Breast epithelium (tissue), 4 donors: ENCODE measurements at regions not wholly inside any gene's neighbourhood (a gene's known extent, or its start where the extent isn't known, plus 50 kb on each side); places are given as distances from the start of the nearest gene placed in this dataset.
"Not testable (repeated sequence)": the region's sequence is repeated elsewhere in the genome, so short reads cannot be mapped to it uniquely, and the experiment has no call there.

ENCODE experiments used
- DNase-seq, 2 donors: peaks; one replicate each; pipeline ENCODE4 v3.0.0-alpha.2; 2019; ENCODE audit warnings: low spot score in 2 of 2
- H3K27ac ChIP-seq, 2 donors: fragments of 200-600 bp; sonication (generic) in 1 of 2; one replicate each; pipeline ENCODE4 v1.5.1; 2016 to 2019; ENCODE audit warnings: mild to moderate bottlenecking in 1 of 2
- H3K27me3 ChIP-seq, 2 donors: fragments of 200-600 bp; sonication (generic) in 1 of 2; one replicate each; pipeline versions ENCODE4 v1.5.1 to v1.6.0; 2017 to 2019; ENCODE audit warnings: control low read depth in 1 of 2, mild to moderate bottlenecking in 1 of 2
- H3K36me3 ChIP-seq: fragments of 200-600 bp; one replicate; pipeline ENCODE4 v1.5.1; 2019
- H3K4me1 ChIP-seq, 2 donors: fragments of 200-600 bp; sonication (generic); one replicate each; pipeline ENCODE4 v1.5.1; 2016 to 2019; ENCODE audit warnings: control low read depth in 1 of 2
- H3K4me3 ChIP-seq, 3 donors: fragments of 200-600 bp; sonication (generic); 1 replicate in 2 of 3; 2 replicates in 1 of 3; pipeline ENCODE4 v1.5.1; 2016 to 2019; ENCODE audit warnings: mild to moderate bottlenecking in 3 of 3, moderate library complexity in 2 of 3
- H3K9me3 ChIP-seq, 2 donors: fragments of 200-600 bp; sonication (generic) in 1 of 2; one replicate each; pipeline ENCODE4 v1.5.1; 2016 to 2019; ENCODE audit warnings: control low read depth in 1 of 2
- CTCF ChIP-seq, 3 donors: fragments of 450-650 bp; IDR thresholded peaks; one replicate each; pipeline ENCODE4 v1.5.1; 2016 to 2017; ENCODE audit warnings: antibody characterized with exemption in 3 of 3, mild to moderate bottlenecking in 3 of 3, moderate library complexity in 3 of 3
- POLR2A ChIP-seq: fragments of 450-650 bp; IDR thresholded peaks from one replicate; pipeline ENCODE4 v1.6.1; 2016; ENCODE audit warnings: antibody characterized with exemption, mild to moderate bottlenecking, moderate library complexity
- POLR2AphosphoS5 ChIP-seq, 3 donors: sonication (generic); formaldehyde crosslinking; IDR thresholded peaks; one replicate each; pipeline ENCODE4 v1.6.1; 2017; ENCODE audit warnings: antibody characterized with exemption in 3 of 3
- intact Hi-C: fragments of 100-400 bp; cut with DNase I; formaldehyde crosslinking; loops from one replicate; pipeline ENCODE4 v1.15.1; 2023; ENCODE audit warnings: low total_unique reads

GRCh38 chr2:132220589-132220988 lies 58.8 kb upstream of the ANKRD30BL start:
- H3K4me1 ChIP-seq, H3K9me3 ChIP-seq, DNase-seq, H3K36me3 ChIP-seq, H3K27ac ChIP-seq, intact Hi-C loops, H3K4me3 ChIP-seq, H3K27me3 ChIP-seq: not testable (repeated sequence)

- H3K27me3 ChIP-seq, H3K4me1 ChIP-seq, H3K36me3 ChIP-seq, H3K4me3 ChIP-seq, H3K9me3 ChIP-seq, DNase-seq, intact Hi-C loops, H3K27ac ChIP-seq: not testable (repeated sequence)
These were observed 60.1 kb upstream of the ANKRD30BL start for GRCh38 chr2:132221886-132222285.

- no peak overlapping the region for H3K4me3 ChIP-seq
- DNase-seq = no peak
- no peak overlapping the region for H3K27ac ChIP-seq
- peaks cover 0 to 4% of the 10 kb centered on the region in 2 donors for H3K9me3 ChIP-seq
- H3K4me1 ChIP-seq = no peaks in the 10 kb centered on the region
- no peaks in the 10 kb centered on the region for H3K36me3 ChIP-seq
- intact Hi-C loops = no loop called here
- TF ChIP-seq POLR2A = no peak
- TF ChIP-seq POLR2AphosphoS5 (IDR thresholded peaks at IDR 0.05) = no peak
- TF ChIP-seq CTCF (IDR thresholded peaks at IDR 0.05) = no peak
- peaks cover 0 to 13% of the 10 kb centered on the region in 2 donors for H3K27me3 ChIP-seq
These were observed 90.6 kb upstream of the ANKRD30BL start for GRCh38 chr2:132252191-132252893.

GRCh38 chr2:132252894-132253264 lies 91.1 kb upstream of the ANKRD30BL start:
- TF ChIP-seq POLR2AphosphoS5 (IDR thresholded peaks at IDR 0.05) (no peak), CTCF (IDR thresholded peaks at IDR 0.05) (no peak), POLR2A (no peak)
- Histone ChIP-seq H3K36me3 (no peaks in the 10 kb centered on the region), H3K4me3 (no peak overlapping the region), H3K4me1 (no peaks in the 10 kb centered on the region), H3K27me3 (peaks cover 0 to 14% of the 10 kb centered on the region in 2 donors), H3K9me3 (peaks cover 0 to 4% of the 10 kb centered on the region in 2 donors), H3K27ac (no peak overlapping the region)
- intact Hi-C loops = no loop called here
- no peak for DNase-seq

- TF ChIP-seq POLR2AphosphoS5 (IDR thresholded peaks at IDR 0.05) (no peak), POLR2A (no peak), CTCF (IDR thresholded peaks at IDR 0.05) (no peak)
- intact Hi-C loops = no loop called here
- H3K36me3 ChIP-seq = no peaks in the 10 kb centered on the region
- no peak for DNase-seq
- no peak overlapping the region for H3K4me3 ChIP-seq
- no peak overlapping the region for H3K27ac ChIP-seq
- H3K27me3 ChIP-seq = peaks cover 0 to 14% of the 10 kb centered on the region in 2 donors
- peaks cover 0 to 4% of the 10 kb centered on the region in 2 donors for H3K9me3 ChIP-seq
- no peaks in the 10 kb centered on the region for H3K4me1 ChIP-seq
These were observed 91.9 kb upstream of the ANKRD30BL start for GRCh38 chr2:132253496-132254305.

GRCh38 chr2:132254306-132254919 lies 92.7 kb upstream of the ANKRD30BL start:
- H3K4me3 ChIP-seq, H3K4me1 ChIP-seq, intact Hi-C loops, H3K27ac ChIP-seq, H3K36me3 ChIP-seq, DNase-seq, H3K9me3 ChIP-seq: not testable (repeated sequence)
- H3K27me3 ChIP-seq = peaks cover 0 to 14% of the 10 kb centered on the region in 2 donors
